ENCODE measurements at regions not wholly inside any gene's neighbourhood (a gene's known extent, or its start where the extent isn't known, plus 50 kb on each side); places are given as distances from the start of the nearest gene placed in this dataset.

DNA sequence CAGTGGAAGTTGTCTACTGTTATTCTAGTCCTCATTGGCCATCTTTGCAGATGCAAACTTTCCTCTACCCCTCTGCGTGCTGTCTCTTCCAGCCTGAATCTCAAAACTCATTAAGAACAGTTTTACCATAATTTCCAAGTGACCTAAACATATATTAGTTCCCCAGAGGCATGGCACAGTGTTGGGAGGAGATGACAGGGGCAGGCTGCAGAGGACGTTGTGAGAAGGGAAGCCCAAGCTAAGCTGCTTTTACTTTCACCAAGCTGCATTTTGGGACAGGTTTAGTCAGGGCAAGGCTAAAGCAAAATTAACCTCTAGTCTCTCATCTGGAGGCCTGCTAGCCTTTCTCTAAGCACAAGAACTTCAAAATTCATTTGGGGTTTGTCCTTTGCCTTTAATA is 318.6 kb upstream of the SATB1 start:
- H3K9me2 ChIP-seq (ENCODE audit: insufficient read depth): no peaks in the 10 kb centered on the region
- H4K20me1 ChIP-seq (ENCODE audit: insufficient read depth): no peaks in the 10 kb centered on the region
- TF ChIP-seq, protein P1, sequence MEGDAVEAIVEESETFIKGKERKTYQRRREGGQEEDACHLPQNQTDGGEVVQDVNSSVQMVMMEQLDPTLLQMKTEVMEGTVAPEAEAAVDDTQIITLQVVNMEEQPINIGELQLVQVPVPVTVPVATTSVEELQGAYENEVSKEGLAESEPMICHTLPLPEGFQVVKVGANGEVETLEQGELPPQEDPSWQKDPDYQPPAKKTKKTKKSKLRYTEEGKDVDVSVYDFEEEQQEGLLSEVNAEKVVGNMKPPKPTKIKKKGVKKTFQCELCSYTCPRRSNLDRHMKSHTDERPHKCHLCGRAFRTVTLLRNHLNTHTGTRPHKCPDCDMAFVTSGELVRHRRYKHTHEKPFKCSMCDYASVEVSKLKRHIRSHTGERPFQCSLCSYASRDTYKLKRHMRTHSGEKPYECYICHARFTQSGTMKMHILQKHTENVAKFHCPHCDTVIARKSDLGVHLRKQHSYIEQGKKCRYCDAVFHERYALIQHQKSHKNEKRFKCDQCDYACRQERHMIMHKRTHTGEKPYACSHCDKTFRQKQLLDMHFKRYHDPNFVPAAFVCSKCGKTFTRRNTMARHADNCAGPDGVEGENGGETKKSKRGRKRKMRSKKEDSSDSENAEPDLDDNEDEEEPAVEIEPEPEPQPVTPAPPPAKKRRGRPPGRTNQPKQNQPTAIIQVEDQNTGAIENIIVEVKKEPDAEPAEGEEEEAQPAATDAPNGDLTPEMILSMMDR (conservative IDR thresholded peaks at IDR 0.05): no peak
- no peak for TF ChIP-seq EZH2 (IDR thresholded peaks at IDR 0.05; ENCODE audit: low read depth)
- no peak for DNase-seq
- H2AFZ ChIP-seq: peak overlapping the region; percentile 30; the same call in 1 of the 2 replicates
- no peaks in the 10 kb centered on the region for H3K27me3 ChIP-seq (ENCODE audit: insufficient read depth, low read depth)
- no peaks in the 10 kb centered on the region for H3K79me2 ChIP-seq (ENCODE audit: low read depth)
- H3K9me3 ChIP-seq (ENCODE audit: insufficient read depth, low read depth): no peaks in the 10 kb centered on the region
- no peak overlapping the region for H3K4me2 ChIP-seq
- intact Hi-C loops (cut with micrococcal nuclease; ENCODE audit: unreplicated experiment): no loop called here
- ChIA-PET CTCF (no interaction called here), POLR2A (ENCODE audit: unreplicated experiment) (no interaction called here)
- H3K4me1 ChIP-seq (replicated peaks; ENCODE audit: insufficient read depth): no peaks in the 10 kb centered on the region
- no peaks in the 10 kb centered on the region for H3F3A ChIP-seq (ENCODE audit: insufficient read depth, low read depth)
- no peak overlapping the region for H3K4me3 ChIP-seq
- BruUV-seq (replicated peaks): no TSS peak
- H3K27ac ChIP-seq: no peak overlapping the region
- H3K36me3 ChIP-seq (ENCODE audit: low read depth): no peaks in the 10 kb centered on the region

DNA sequence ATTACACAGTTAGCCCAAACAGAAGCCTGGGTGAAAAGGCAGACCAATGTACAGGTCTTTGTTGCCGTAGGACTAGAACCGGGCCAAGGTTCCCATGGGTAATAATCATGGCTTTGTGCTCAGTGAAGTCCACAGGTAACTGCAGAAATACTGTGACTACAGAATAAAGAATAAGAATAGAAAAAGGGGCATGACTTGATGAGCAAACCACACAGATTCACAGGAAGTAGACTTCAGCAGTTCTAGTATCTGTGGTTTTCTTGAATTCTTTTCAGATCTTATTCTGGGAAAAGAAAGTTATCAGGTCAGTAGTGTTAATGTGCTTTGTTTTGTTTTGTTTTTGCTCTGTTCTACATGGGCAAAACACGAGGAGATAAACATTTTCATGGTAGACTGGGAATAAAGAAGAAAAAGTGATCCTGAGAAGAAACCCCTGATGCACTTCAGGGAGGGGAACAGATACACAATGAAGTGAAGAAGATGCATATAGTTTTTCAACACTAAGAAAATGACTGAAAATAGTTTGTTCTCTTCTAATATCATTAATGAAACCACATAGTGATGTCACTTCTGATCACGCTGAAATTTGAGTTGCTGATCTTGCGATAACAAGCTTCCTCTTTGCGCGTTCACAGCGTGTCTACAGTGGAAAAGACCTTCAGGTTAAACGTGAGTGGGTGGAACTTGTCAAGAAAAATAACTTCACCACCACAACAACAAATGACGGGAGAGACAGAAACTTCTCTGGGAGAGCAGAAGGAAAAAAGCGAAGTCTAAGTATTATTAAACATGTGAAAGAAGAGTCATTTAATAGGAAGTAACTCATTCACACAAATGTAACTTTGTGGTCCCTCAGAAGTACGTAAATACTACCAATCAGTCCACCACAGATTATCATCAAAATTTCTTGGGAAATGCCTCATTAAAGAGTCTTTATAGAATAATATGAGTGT is 315.8 kb upstream of the SATB1 start:
- no peak overlapping the region for H3K4me2 ChIP-seq
- no peak for DNase-seq
- H3K4me3 ChIP-seq: no peak overlapping the region
- no peaks in the 10 kb centered on the region for H3K9me3 ChIP-seq (ENCODE audit: insufficient read depth, low read depth)
- H3F3A ChIP-seq (ENCODE audit: insufficient read depth, low read depth): no peaks in the 10 kb centered on the region
- no peaks in the 10 kb centered on the region for H3K27me3 ChIP-seq (ENCODE audit: insufficient read depth, low read depth)
- no peak overlapping the region for H3K27ac ChIP-seq
- no TSS peak for BruUV-seq (replicated peaks)
- no peaks in the 10 kb centered on the region for H3K79me2 ChIP-seq (ENCODE audit: low read depth)
- no peaks in the 10 kb centered on the region for H3K4me1 ChIP-seq (replicated peaks; ENCODE audit: insufficient read depth)
- ChIA-PET CTCF (no interaction called here), POLR2A (ENCODE audit: unreplicated experiment) (no interaction called here)
- intact Hi-C loops (cut with micrococcal nuclease; ENCODE audit: unreplicated experiment): no loop called here
- no peaks in the 10 kb centered on the region for H3K9me2 ChIP-seq (ENCODE audit: insufficient read depth)
- TF ChIP-seq, protein P1 (conservative IDR thresholded peaks at IDR 0.05): no peak
- no peak for TF ChIP-seq EZH2 (IDR thresholded peaks at IDR 0.05; ENCODE audit: low read depth)
- H4K20me1 ChIP-seq (ENCODE audit: insufficient read depth): no peaks in the 10 kb centered on the region
- H2AFZ ChIP-seq: peak overlapping the region; percentile 19
- H3K36me3 ChIP-seq (ENCODE audit: low read depth): no peaks in the 10 kb centered on the region

DNA sequence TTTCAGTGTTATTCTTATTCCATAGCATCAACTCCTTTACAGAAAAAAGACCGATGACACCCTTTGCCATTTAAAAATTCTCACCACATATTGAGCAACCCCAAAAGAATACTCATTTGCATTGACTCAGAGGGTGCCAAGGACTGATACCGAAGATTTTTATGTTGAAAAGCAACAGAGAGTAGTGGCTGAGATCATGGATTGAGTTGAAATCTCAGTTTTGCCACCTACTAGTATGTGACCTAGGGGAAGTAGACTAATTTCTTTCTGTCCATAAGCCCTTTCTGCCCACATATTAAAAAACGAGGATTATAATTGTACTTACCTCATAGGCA is 313.9 kb upstream of the SATB1 start:
- intact Hi-C loops (cut with micrococcal nuclease; ENCODE audit: unreplicated experiment): no loop called here
- no peaks in the 10 kb centered on the region for H4K20me1 ChIP-seq (ENCODE audit: insufficient read depth)
- ChIA-PET CTCF (no interaction called here), POLR2A (ENCODE audit: unreplicated experiment) (no interaction called here)
- TF ChIP-seq EZH2 (IDR thresholded peaks at IDR 0.05; ENCODE audit: low read depth): no peak
- TF ChIP-seq, protein P1 (conservative IDR thresholded peaks at IDR 0.05): no peak
- H3K4me1 ChIP-seq (replicated peaks; ENCODE audit: insufficient read depth): no peaks in the 10 kb centered on the region
- H3K27ac ChIP-seq: no peak overlapping the region
- no peaks in the 10 kb centered on the region for H3K9me2 ChIP-seq (ENCODE audit: insufficient read depth)
- no peaks in the 10 kb centered on the region for H3K9me3 ChIP-seq (ENCODE audit: insufficient read depth, low read depth)
- H2AFZ ChIP-seq: no peak overlapping the region
- H3K36me3 ChIP-seq (ENCODE audit: low read depth): no peaks in the 10 kb centered on the region
- H3K79me2 ChIP-seq (ENCODE audit: low read depth): no peaks in the 10 kb centered on the region
- H3K27me3 ChIP-seq (ENCODE audit: insufficient read depth, low read depth): no peaks in the 10 kb centered on the region
- DNase-seq: no peak
- BruUV-seq (replicated peaks): no TSS peak
- H3K4me3 ChIP-seq: no peak overlapping the region
- no peak overlapping the region for H3K4me2 ChIP-seq
- H3F3A ChIP-seq (ENCODE audit: insufficient read depth, low read depth): no peaks in the 10 kb centered on the region
